ENCODE measurements at regions not wholly inside any gene's neighbourhood (a gene's known extent, or its start where the extent isn't known, plus 50 kb on each side); places are given as distances from the start of the nearest gene placed in this dataset.
"Not testable (repeated sequence)": the region's sequence is repeated elsewhere in the genome, so short reads cannot be mapped to it uniquely, and the experiment has no call there.

- no peak for DNase-seq (ENCODE audit: low read depth)
Observed at GRCh38 chr1:196090226-196090625, 518.0 kb downstream of the KCNT2 start.

- no peak for DNase-seq (ENCODE audit: low read depth)
Observed at GRCh38 chr1:196088541-196088940, 519.7 kb downstream of the KCNT2 start.

GRCh38 chr1:196078691-196079090 is 529.5 kb downstream of the KCNT2 start:
- DNase-seq (ENCODE audit: low read depth), result no peak

GRCh38 chr1:196075621-196076020 is 532.6 kb downstream of the KCNT2 start:
- DNase-seq (ENCODE audit: low read depth), result no peak

GRCh38 chr1:196074182-196074581 is 534.1 kb downstream of the KCNT2 start:
- DNase-seq (ENCODE audit: low read depth), result no peak

GRCh38 chr1:196071447-196071846 is 536.8 kb downstream of the KCNT2 start:
- DNase-seq (ENCODE audit: low read depth), result no peak

- no peak for DNase-seq (ENCODE audit: low read depth)
Observed at GRCh38 chr1:196070940-196071339, 537.3 kb downstream of the KCNT2 start.

GRCh38 chr1:196063952-196064351 is 544.3 kb downstream of the KCNT2 start:
- no peak for DNase-seq (ENCODE audit: low read depth)

- DNase-seq (ENCODE audit: low read depth), result no peak
Observed at GRCh38 chr1:196063294-196063693, 544.9 kb downstream of the KCNT2 start.

GRCh38 chr1:196060539-196060938 is 547.7 kb downstream of the KCNT2 start:
- DNase-seq (ENCODE audit: low read depth), result no peak

- no peak for DNase-seq (ENCODE audit: low read depth)
Observed at GRCh38 chr1:196059210-196059609, 549.0 kb downstream of the KCNT2 start.

- no peak for DNase-seq (ENCODE audit: low read depth)
Observed at GRCh38 chr1:196056966-196057365, 551.3 kb downstream of the KCNT2 start.

- no peak for DNase-seq (ENCODE audit: low read depth)
Observed at GRCh38 chr1:196049407-196049806, 558.8 kb downstream of the KCNT2 start.

GRCh38 chr1:196043268-196043667 is 565.0 kb downstream of the KCNT2 start:
- DNase-seq (ENCODE audit: low read depth), result no peak

GRCh38 chr1:196034080-196034706 is 574.0 kb downstream of the KCNT2 start:
- no peak for DNase-seq (ENCODE audit: low read depth)

GRCh38 chr1:196031387-196031786 is 576.9 kb downstream of the KCNT2 start:
- not testable (repeated sequence) for DNase-seq (ENCODE audit: low read depth)

- DNase-seq (ENCODE audit: low read depth), result no peak
Observed at GRCh38 chr1:196030455-196030854, 577.8 kb downstream of the KCNT2 start.

- no peak for DNase-seq (ENCODE audit: low read depth)
Observed at GRCh38 chr1:196029410-196029809, 578.8 kb downstream of the KCNT2 start.

- DNase-seq (ENCODE audit: low read depth), result no peak
Observed at GRCh38 chr1:196027127-196027526, 581.1 kb downstream of the KCNT2 start.

- not testable (repeated sequence) for DNase-seq (ENCODE audit: low read depth)
Observed at GRCh38 chr1:196021174-196021573, 587.1 kb downstream of the KCNT2 start.

- no peak for DNase-seq (ENCODE audit: low read depth)
Observed at GRCh38 chr1:196009362-196009761, 598.9 kb downstream of the KCNT2 start.

- no peak for DNase-seq (ENCODE audit: low read depth)
Observed at GRCh38 chr1:196007763-196008162, 600.5 kb downstream of the KCNT2 start.

GRCh38 chr1:196005426-196005825 is 602.8 kb downstream of the KCNT2 start:
- DNase-seq (ENCODE audit: low read depth), result no peak

GRCh38 chr1:196004388-196004787 is 603.9 kb downstream of the KCNT2 start:
- not testable (repeated sequence) for DNase-seq (ENCODE audit: low read depth)

Measured in T follicular helper cell (primary cell).